IMR-90 (cell line): ENCODE measurements at regions not wholly inside any gene's neighbourhood (a gene's known extent, or its start where the extent isn't known, plus 50 kb on each side); places are given as distances from the start of the nearest gene placed in this dataset.

Experiments
- ATAC-seq: fragments of 200-7000 bp; cut with Tn5 transposase; 2 replicates; pipeline ENCODE4 v1.9.1; 2020; ENCODE audit warnings: low read depth, mild to moderate bottlenecking, moderate library complexity
- BruUV-seq: library from RNA; stranded (reverse); fragments of 400-500 nt; replicated peaks from 2 replicates; lab custom pipeline; 2021; lab: Mats Ljungman, UMichigan
- CTCF ChIA-PET: fragments of 300-600 bp; formaldehyde crosslinking; extraction: SDS; loops from one replicate; lab custom pipeline; 2021; ENCODE audit warnings: antibody characterized with exemption; lab: Yijun Ruan, JAX
- POLR2A ChIA-PET: fragments of 300-600 bp; sonication (Branson Sonifier 250); formaldehyde crosslinking; loops from one replicate; lab custom pipeline; 2022; ENCODE audit warnings: antibody characterized with exemption; ENCODE audit not compliant: unreplicated experiment; lab: Charles Lee
- DNase-seq: peaks from one replicate; pipeline ENCODE4 v3.0.0; 2013
- H2AFZ ChIP-seq: replicated peaks from 2 replicates; pipeline ENCODE3; 2013; ENCODE audit warnings: low read length, mild to moderate bottlenecking; ENCODE audit not compliant: poor library complexity
- H2AK5ac ChIP-seq: 2 replicates; pipeline ENCODE4 v1.6.1; 2013; ENCODE audit warnings: low read depth, low read length, inconsistent platforms
- H2AK9ac ChIP-seq: replicated peaks from 2 replicates; pipeline ENCODE3; 2013; ENCODE audit warnings: mild to moderate bottlenecking, low read depth, low read length, moderate library complexity; ENCODE audit not compliant: poor library complexity
- H2BK120ac ChIP-seq: 2 replicates; pipeline ENCODE4 v1.6.1; 2013; ENCODE audit warnings: low read depth, low read length, inconsistent platforms
- H2BK15ac ChIP-seq: 3 replicates; pipeline ENCODE4 v1.6.1; 2013; ENCODE audit warnings: low read depth, low read length, inconsistent platforms
- H2BK20ac ChIP-seq: 2 replicates; pipeline ENCODE4 v1.6.1; 2013; ENCODE audit warnings: low read depth, mild to moderate bottlenecking, inconsistent platforms, low read length, moderate library complexity
- H2BK5ac ChIP-seq: 2 replicates; pipeline ENCODE4 v1.6.1; 2013; ENCODE audit warnings: mild to moderate bottlenecking, low read depth, low read length, inconsistent platforms; ENCODE audit not compliant: poor library complexity, severe bottlenecking
- H3K14ac ChIP-seq: replicated peaks from 2 replicates; pipeline ENCODE4 v1.6.1; 2013; ENCODE audit warnings: low read depth, low read length, inconsistent platforms
- H3K18ac ChIP-seq: 2 replicates; pipeline ENCODE4 v1.6.1; 2013; ENCODE audit warnings: low read depth, low read length, control low read depth
- H3K23ac ChIP-seq: 2 replicates; pipeline ENCODE4 v1.6.1; 2013; ENCODE audit warnings: low read depth, low read length, inconsistent platforms
- H3K27ac ChIP-seq: 2 replicates; pipeline ENCODE4 v1.5.1; 2013; ENCODE audit warnings: mild to moderate bottlenecking, control low read depth, low read length; ENCODE audit not compliant: insufficient read depth
- H3K27me3 ChIP-seq: 2 replicates; pipeline ENCODE4 v1.6.1; 2013; ENCODE audit warnings: low read length; ENCODE audit not compliant: control insufficient read depth, insufficient read depth
- H3K36me3 ChIP-seq: 2 replicates; pipeline ENCODE4 v1.6.1; 2013; ENCODE audit warnings: low read length, mixed read lengths; ENCODE audit not compliant: control insufficient read depth, insufficient read depth
- H3K4ac ChIP-seq: 2 replicates; pipeline ENCODE4 v1.6.1; 2013; ENCODE audit warnings: low read depth, low read length, inconsistent platforms
- H3K4me1 ChIP-seq: 2 replicates; pipeline ENCODE4 v1.6.1; 2013; ENCODE audit warnings: low read length, mixed read lengths; ENCODE audit not compliant: control insufficient read depth, insufficient read depth
- H3K4me2 ChIP-seq: 2 replicates; pipeline ENCODE4 v1.6.1; 2013; ENCODE audit warnings: low read depth, mild to moderate bottlenecking, control low read depth, low read length, moderate library complexity
- H3K4me3 ChIP-seq: 2 replicates; pipeline ENCODE4 v1.5.1; 2013; ENCODE audit warnings: low read depth, mild to moderate bottlenecking, control low read depth, low read length, moderate library complexity; ENCODE audit not compliant: insufficient read depth
- H3K56ac ChIP-seq: 2 replicates; pipeline ENCODE4 v1.6.1; 2013; ENCODE audit warnings: low read length, inconsistent platforms; ENCODE audit not compliant: insufficient read depth; ENCODE audit errors: extremely low read depth
- H3K79me1 ChIP-seq, 2 experiments: 2 replicates each; pipeline ENCODE4 v1.6.1; 2013; ENCODE audit warnings: low read length in 2 of 2, inconsistent platforms in 1 of 2, low read depth in 1 of 2
- H3K9ac ChIP-seq: 2 replicates; pipeline ENCODE4 v1.6.1; 2013; ENCODE audit warnings: low read depth, low read length, control low read depth
- H3K9me1 ChIP-seq: 2 replicates; pipeline ENCODE4 v1.6.1; 2013; ENCODE audit warnings: low read length, inconsistent platforms; ENCODE audit not compliant: insufficient read depth
- H3K9me3 ChIP-seq: 2 replicates; pipeline ENCODE4 v1.6.1; 2013; ENCODE audit warnings: low read length; ENCODE audit not compliant: control insufficient read depth, insufficient read depth
- H4K20me1 ChIP-seq: 2 replicates; pipeline ENCODE4 v1.6.1; 2013; ENCODE audit warnings: low read length, inconsistent platforms; ENCODE audit not compliant: insufficient read depth
- H4K5ac ChIP-seq: 2 replicates; pipeline ENCODE4 v1.6.1; 2013; ENCODE audit warnings: mild to moderate bottlenecking, low read depth, low read length, control low read depth
- H4K8ac ChIP-seq, 2 experiments: 2 replicates each; pipeline ENCODE4 v1.6.1; 2013; ENCODE audit warnings: low read depth in 2 of 2, low read length in 2 of 2, control low read depth in 1 of 2, inconsistent platforms in 1 of 2
- H4K91ac ChIP-seq: 2 replicates; pipeline ENCODE4 v1.6.1; 2013; ENCODE audit warnings: low read depth, low read length, inconsistent platforms; ENCODE audit not compliant: insufficient read depth
- BHLHE40 ChIP-seq: fragments of 150-350 bp; IDR thresholded peaks from 2 replicates; pipeline ENCODE4 v1.6.1; 2016; ENCODE audit warnings: mild to moderate bottlenecking, low read depth, low read length
- CEBPB ChIP-seq: IDR thresholded peaks from 2 replicates; pipeline ENCODE4 v1.6.1; 2012; ENCODE audit warnings: low read depth, low read length, improper control_type of control experiment
- CHD1 ChIP-seq: IDR thresholded peaks from 2 replicates; pipeline ENCODE4 v1.6.1; 2012; ENCODE audit warnings: low read depth, low read length, improper control_type of control experiment
- MAFK ChIP-seq: IDR thresholded peaks from 2 replicates; pipeline ENCODE4 v1.6.1; 2012; ENCODE audit warnings: low read depth, low read length, improper control_type of control experiment
- MAZ ChIP-seq: IDR thresholded peaks from 2 replicates; pipeline ENCODE4 v1.6.1; 2012; ENCODE audit warnings: low read depth, mild to moderate bottlenecking, low read length, improper control_type of control experiment, moderate library complexity, borderline replicate concordance
- NFE2L2 ChIP-seq: fragments of 150-350 bp; IDR thresholded peaks from 2 replicates; pipeline ENCODE4 v1.6.1; 2016; ENCODE audit warnings: low read depth, mild to moderate bottlenecking, low read length
- POLR2A ChIP-seq: IDR thresholded peaks from 2 replicates; pipeline ENCODE4 v1.6.1; 2012; ENCODE audit warnings: mild to moderate bottlenecking, low read depth, low read length
- RFX5 ChIP-seq: IDR thresholded peaks from 2 replicates; pipeline ENCODE4 v1.8.0; 2012; ENCODE audit warnings: low read depth, mild to moderate bottlenecking, low read length, moderate library complexity
- SMC3 ChIP-seq: fragments of 150-350 bp; IDR thresholded peaks from 2 replicates; pipeline ENCODE4 v1.6.1; 2016; ENCODE audit warnings: low read depth, mild to moderate bottlenecking, antibody characterized with exemption, low read length, moderate library complexity
- WGBS, 2 experiments: methylation state at CpG; one replicate each; pipeline versions ENCODE4 v1.1.5 to v1.1.7; 2013; ENCODE audit warnings: missing lambda C conversion rate in 2 of 2; ENCODE audit not compliant: insufficient read length in 1 of 2; ENCODE audit errors: extremely low coverage in 2 of 2; 5-methylcytosine and 5-hydroxymethylcytosine counted together
- dilution Hi-C: fragments of 300-500 bp; cut with HindIII; formaldehyde crosslinking; loops from one replicate; pipeline ENCODE4 v1.14.3; 2018; ENCODE audit warnings: low sequenced_read_pairs; ENCODE audit not compliant: unreplicated experiment
- in situ Hi-C: fragments of 300-500 bp; cut with MboI; formaldehyde crosslinking; loops from 3 replicates; pipeline ENCODE4 v1.14.3; 2019; ENCODE audit warnings: low sequenced_read_pairs, inconsistent platforms, mixed read lengths
- intact Hi-C: fragments of 100-400 bp; cut with micrococcal nuclease; formaldehyde crosslinking; loops from 2 replicates; pipeline ENCODE4 v1.10.0; 2022
- TF ChIP-seq, protein P1 (sequence below): conservative IDR thresholded peaks from 2 replicates; pipeline ENCODE4 v1.5.1; 2012; ENCODE audit warnings: mild to moderate bottlenecking, low read depth, low read length, improper control_type of control experiment
- TF ChIP-seq, protein P2 (sequence below): fragments of 150-350 bp; IDR thresholded peaks from 2 replicates; pipeline ENCODE4 v1.6.1; 2017; ENCODE audit warnings: mild to moderate bottlenecking, antibody characterized with exemption, low read length, low read depth

DNA sequence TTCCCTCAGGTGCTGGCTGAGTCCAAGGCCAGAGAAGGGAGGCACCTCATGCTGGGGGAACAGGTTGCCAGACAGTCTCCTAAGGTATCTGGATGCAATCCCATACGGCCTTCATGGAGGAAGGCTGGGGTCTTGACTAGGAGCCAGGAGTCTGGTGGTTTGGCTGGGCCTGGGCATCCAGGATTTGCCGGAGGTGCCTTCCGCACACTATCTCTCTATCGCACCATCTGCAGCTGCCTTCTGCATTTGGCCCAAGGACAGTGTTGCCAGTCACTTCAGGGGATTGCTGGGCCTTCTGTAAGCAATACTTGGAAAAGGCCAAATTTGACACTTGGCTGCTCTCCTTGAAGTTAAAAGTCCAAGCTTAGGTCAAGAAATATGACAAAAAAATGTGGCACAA, 327.2 kb downstream of the EN1 start:
- no peak overlapping the region for H4K8ac ChIP-seq
- H3K4me3 ChIP-seq: no peak overlapping the region
- no peak overlapping the region for H2BK15ac ChIP-seq
- ChIA-PET POLR2A (no interaction called here), CTCF (no interaction called here)
- no peak overlapping the region for H2AK5ac ChIP-seq
- H2AFZ ChIP-seq: no peak overlapping the region
- H3K9ac ChIP-seq: no peak overlapping the region
- H2BK20ac ChIP-seq: no peak overlapping the region
- no peaks in the 10 kb centered on the region; the same call in 1 of the 2 replicates for H3K9me3 ChIP-seq
- H3K9me1 ChIP-seq: no peaks in the 10 kb centered on the region
- no peak overlapping the region for H3K18ac ChIP-seq
- intact Hi-C loops (no loop called here), in situ Hi-C loops (no loop called here), dilution Hi-C loops (no loop called here)
- H3K4ac ChIP-seq: no peak overlapping the region
- TF ChIP-seq MAFK: no peak
- no peak for TF ChIP-seq RFX5
- TF ChIP-seq BHLHE40: no peak
- TF ChIP-seq, protein P1, sequence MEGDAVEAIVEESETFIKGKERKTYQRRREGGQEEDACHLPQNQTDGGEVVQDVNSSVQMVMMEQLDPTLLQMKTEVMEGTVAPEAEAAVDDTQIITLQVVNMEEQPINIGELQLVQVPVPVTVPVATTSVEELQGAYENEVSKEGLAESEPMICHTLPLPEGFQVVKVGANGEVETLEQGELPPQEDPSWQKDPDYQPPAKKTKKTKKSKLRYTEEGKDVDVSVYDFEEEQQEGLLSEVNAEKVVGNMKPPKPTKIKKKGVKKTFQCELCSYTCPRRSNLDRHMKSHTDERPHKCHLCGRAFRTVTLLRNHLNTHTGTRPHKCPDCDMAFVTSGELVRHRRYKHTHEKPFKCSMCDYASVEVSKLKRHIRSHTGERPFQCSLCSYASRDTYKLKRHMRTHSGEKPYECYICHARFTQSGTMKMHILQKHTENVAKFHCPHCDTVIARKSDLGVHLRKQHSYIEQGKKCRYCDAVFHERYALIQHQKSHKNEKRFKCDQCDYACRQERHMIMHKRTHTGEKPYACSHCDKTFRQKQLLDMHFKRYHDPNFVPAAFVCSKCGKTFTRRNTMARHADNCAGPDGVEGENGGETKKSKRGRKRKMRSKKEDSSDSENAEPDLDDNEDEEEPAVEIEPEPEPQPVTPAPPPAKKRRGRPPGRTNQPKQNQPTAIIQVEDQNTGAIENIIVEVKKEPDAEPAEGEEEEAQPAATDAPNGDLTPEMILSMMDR: no peak
- TF ChIP-seq, protein P2, sequence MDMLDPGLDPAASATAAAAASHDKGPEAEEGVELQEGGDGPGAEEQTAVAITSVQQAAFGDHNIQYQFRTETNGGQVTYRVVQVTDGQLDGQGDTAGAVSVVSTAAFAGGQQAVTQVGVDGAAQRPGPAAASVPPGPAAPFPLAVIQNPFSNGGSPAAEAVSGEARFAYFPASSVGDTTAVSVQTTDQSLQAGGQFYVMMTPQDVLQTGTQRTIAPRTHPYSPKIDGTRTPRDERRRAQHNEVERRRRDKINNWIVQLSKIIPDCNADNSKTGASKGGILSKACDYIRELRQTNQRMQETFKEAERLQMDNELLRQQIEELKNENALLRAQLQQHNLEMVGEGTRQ: no peak
- TF ChIP-seq CEBPB: no peak
- no peak for TF ChIP-seq MAZ
- no peak for TF ChIP-seq POLR2A
- TF ChIP-seq SMC3: no peak
- TF ChIP-seq NFE2L2: no peak
- TF ChIP-seq CHD1: no peak
- H2AK9ac ChIP-seq: no peak overlapping the region
- H3K27me3 ChIP-seq: no peaks in the 10 kb centered on the region
- no peaks in the 10 kb centered on the region for H3K36me3 ChIP-seq
- H3K4me2 ChIP-seq: no peak overlapping the region
- H4K5ac ChIP-seq: no peak overlapping the region
- WGBS, 2 experiments: no CpG with 5 or more reads among the region's 4 CpGs
- DNase-seq: no peak
- H4K91ac ChIP-seq: no peak overlapping the region
- H3K14ac ChIP-seq: no peak overlapping the region
- H2BK5ac ChIP-seq: no peak overlapping the region
- no TSS peak for BruUV-seq
- H3K23ac ChIP-seq: no peak overlapping the region
- no peaks in the 10 kb centered on the region for H3K79me1 ChIP-seq
- no peaks in the 10 kb centered on the region for H4K20me1 ChIP-seq
- no peak overlapping the region for H3K56ac ChIP-seq
- no peak for ATAC-seq
- no peak overlapping the region for H3K27ac ChIP-seq
- H3K4me1 ChIP-seq: no peaks in the 10 kb centered on the region
- no peak overlapping the region for H2BK120ac ChIP-seq
